Neural cell (in vitro differentiated cells): ENCODE measurements at regions not wholly inside any gene's neighbourhood (a gene's known extent, or its start where the extent isn't known, plus 50 kb on each side); places are given as distances from the start of the nearest gene placed in this dataset.

ENCODE experiments used
- H2AFZ ChIP-seq: fragments of 200-600, 300-800 bp; sonication (generic), shearing (Covaris generic); 2 replicates; pipeline ENCODE4 v1.6.0; 2014; ENCODE audit warnings: low read depth, mild to moderate bottlenecking, antibody characterized with exemption, low read length, moderate library complexity
- H3F3A ChIP-seq: fragments of 200-600 bp; shearing (Covaris generic); 2 replicates; pipeline ENCODE4 v1.6.1; 2016; ENCODE audit warnings: mild to moderate bottlenecking, moderate library complexity, mixed read lengths, antibody characterized with exemption, low read length; ENCODE audit not compliant: insufficient read depth, poor library complexity, severe bottlenecking
- H3K27ac ChIP-seq: fragments of 200-600, 300-800 bp; sonication (generic), shearing (Covaris generic); 2 replicates; pipeline ENCODE4 v1.5.1; 2014; ENCODE audit warnings: mild to moderate bottlenecking, low read length, moderate library complexity
- H3K27me3 ChIP-seq: fragments of 300-800, 200-600 bp; sonication (generic), shearing (Covaris generic); 2 replicates; pipeline ENCODE4 v1.6.0; 2014; ENCODE audit warnings: mild to moderate bottlenecking, low read depth, low read length, moderate library complexity; ENCODE audit not compliant: insufficient read depth
- H3K36me3 ChIP-seq: fragments of 300-800, 200-600 bp; sonication (generic), shearing (Covaris generic); 2 replicates; pipeline ENCODE4 v1.5.1; 2014; ENCODE audit warnings: mild to moderate bottlenecking, antibody characterized with exemption, low read length, moderate library complexity; ENCODE audit not compliant: insufficient read depth
- H3K4me2 ChIP-seq: fragments of 300-800, 200-600 bp; sonication (generic), shearing (Covaris generic); 2 replicates; pipeline ENCODE4 v1.6.0; 2014; ENCODE audit warnings: mild to moderate bottlenecking, low read length
- H3K4me3 ChIP-seq: fragments of 300-800, 200-600 bp; sonication (generic), shearing (Covaris generic); 2 replicates; pipeline ENCODE4 v1.5.1; 2014; ENCODE audit warnings: mild to moderate bottlenecking, low read length, moderate library complexity
- H3K79me2 ChIP-seq: fragments of 200-600 bp; shearing (Covaris generic); replicated peaks from 2 replicates; pipeline ENCODE4 v1.6.0; 2014; ENCODE audit warnings: mild to moderate bottlenecking, low read length, moderate library complexity; ENCODE audit not compliant: insufficient read depth
- H3K9ac ChIP-seq: fragments of 300-800, 200-600 bp; sonication (generic), shearing (Covaris generic); 2 replicates; pipeline ENCODE4 v1.6.1; 2016; ENCODE audit warnings: mild to moderate bottlenecking, low read length, mixed read lengths
- H3K9me2 ChIP-seq: fragments of 200-600 bp; shearing (Covaris generic); 2 replicates; pipeline ENCODE4 v1.6.1; 2016; ENCODE audit warnings: mild to moderate bottlenecking, low read length, mixed read lengths; ENCODE audit not compliant: insufficient read depth
- H3K9me3 ChIP-seq: fragments of 200-600, 300-800 bp; sonication (generic), shearing (Covaris generic); 2 replicates; pipeline ENCODE4 v1.6.1; 2016; ENCODE audit warnings: mild to moderate bottlenecking, mixed run types, low read length, moderate library complexity, mixed read lengths
- H4K20me1 ChIP-seq: fragments of 200-600 bp; shearing (Covaris generic); 2 replicates; pipeline ENCODE4 v1.6.1; 2016; ENCODE audit warnings: mild to moderate bottlenecking, mixed run types; ENCODE audit not compliant: insufficient read depth
- EP300 ChIP-seq: fragments of 450-650 bp; conservative IDR thresholded peaks from 2 replicates; pipeline ENCODE4 v1.6.1; 2014; ENCODE audit warnings: antibody characterized with exemption, mild to moderate bottlenecking, moderate library complexity; ENCODE audit not compliant: poor library complexity, severe bottlenecking
- EZH2 ChIP-seq: fragments of 200-600, 300-800 bp; shearing (Covaris generic), sonication (generic); IDR thresholded peaks from 2 replicates; pipeline ENCODE4 v1.6.1; 2014; ENCODE audit warnings: antibody characterized with exemption, low read length, borderline replicate concordance, mild to moderate bottlenecking; ENCODE audit not compliant: insufficient read depth, poor library complexity, severe bottlenecking
- MXI1 ChIP-seq: fragments of 450-650 bp; conservative IDR thresholded peaks from 2 replicates; pipeline ENCODE4 v1.6.1; 2014; ENCODE audit warnings: antibody characterized with exemption, mild to moderate bottlenecking; ENCODE audit not compliant: poor library complexity, severe bottlenecking
- POLR2AphosphoS5 ChIP-seq: IDR thresholded peaks from 2 replicates; pipeline ENCODE4 v1.6.1; 2012
- RAD21 ChIP-seq: fragments of 450-650 bp; conservative IDR thresholded peaks from 2 replicates; pipeline ENCODE4 v1.6.1; 2014; ENCODE audit warnings: antibody characterized with exemption, mild to moderate bottlenecking, moderate library complexity
- SMC3 ChIP-seq: fragments of 450-650 bp; conservative IDR thresholded peaks from 2 replicates; pipeline ENCODE4 v1.6.1; 2014; ENCODE audit warnings: antibody characterized with exemption, mild to moderate bottlenecking, moderate library complexity; ENCODE audit not compliant: poor library complexity
- TAF1 ChIP-seq: IDR thresholded peaks from 2 replicates; pipeline ENCODE4 v1.6.1; 2012; ENCODE audit warnings: low read depth
- TF ChIP-seq, protein P1 (sequence below): fragments of 450-650 bp; IDR thresholded peaks from 2 replicates; pipeline ENCODE4 v1.5.1; 2014; ENCODE audit warnings: antibody characterized with exemption, mild to moderate bottlenecking, moderate library complexity; ENCODE audit not compliant: poor library complexity, severe bottlenecking
- TF ChIP-seq, protein P2 (sequence below): IDR thresholded peaks from 2 replicates; pipeline ENCODE4 v1.6.1; 2012; ENCODE audit warnings: borderline replicate concordance

DNA sequence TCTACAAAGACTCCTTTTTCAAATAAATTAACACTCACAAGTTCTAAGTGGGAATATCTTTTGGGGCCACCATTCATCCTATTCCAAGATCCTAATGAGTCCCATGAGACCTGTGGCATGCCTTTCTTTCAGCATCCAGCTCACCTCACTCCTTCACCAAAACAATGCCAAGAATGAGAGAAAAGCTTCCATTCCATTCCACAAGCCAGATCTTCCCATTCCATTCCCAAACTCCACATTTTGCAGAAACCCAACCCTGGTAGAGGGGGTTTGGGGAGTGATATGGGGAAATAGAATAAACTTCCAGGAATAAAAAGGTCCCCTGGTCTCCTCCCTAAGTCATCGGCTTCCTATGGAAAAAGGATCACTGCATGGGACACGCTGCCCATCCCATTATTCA is 392.2 kb downstream of the NPIPA8 start:
- no peaks in the 10 kb centered on the region for H3K9me2 ChIP-seq
- H3K79me2 ChIP-seq = no peaks in the 10 kb centered on the region
- no peaks in the 10 kb centered on the region for H3K9me3 ChIP-seq
- H2AFZ ChIP-seq = no peak overlapping the region
- no peak overlapping the region for H3K27ac ChIP-seq
- no peaks in the 10 kb centered on the region for H4K20me1 ChIP-seq
- H3K36me3 ChIP-seq = no peaks in the 10 kb centered on the region
- no peak overlapping the region for H3K9ac ChIP-seq
- no peaks in the 10 kb centered on the region for H3F3A ChIP-seq
- no peak overlapping the region for H3K4me3 ChIP-seq
- TF ChIP-seq SMC3 (no peak), POLR2AphosphoS5 (no peak), MXI1 (no peak), RAD21 (no peak)
- no peak overlapping the region for H3K4me2 ChIP-seq
- no peaks in the 10 kb centered on the region for H3K27me3 ChIP-seq

DNA sequence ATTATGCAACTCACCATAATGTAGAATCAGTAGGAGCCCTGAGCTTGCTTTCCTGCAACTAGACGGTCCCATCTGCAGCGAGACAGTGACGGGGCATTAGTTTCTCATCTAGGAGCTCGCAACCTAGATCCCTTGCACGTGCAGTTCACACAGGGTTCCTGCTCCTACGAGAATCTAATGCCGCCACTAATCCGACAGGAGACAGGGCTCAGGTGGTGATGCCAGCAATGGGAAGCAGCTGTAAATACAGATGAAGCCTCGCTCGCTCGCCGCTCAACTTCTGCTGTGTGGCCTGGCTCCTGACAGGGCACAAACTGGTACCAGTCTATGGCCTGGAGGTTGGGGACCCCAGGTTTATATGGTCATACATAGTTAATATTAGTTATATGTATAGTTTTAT is 394.5 kb downstream of the NPIPA8 start:
- no peaks in the 10 kb centered on the region for H3K9me2 ChIP-seq
- H3K4me3 ChIP-seq = no peak overlapping the region
- no peak overlapping the region for H3K4me2 ChIP-seq
- no peaks in the 10 kb centered on the region for H3K36me3 ChIP-seq
- H3F3A ChIP-seq = no peaks in the 10 kb centered on the region
- no peak overlapping the region for H2AFZ ChIP-seq
- no peak overlapping the region for H3K27ac ChIP-seq
- TF ChIP-seq EP300 = no peak
- no peak for TF ChIP-seq EZH2
- TF ChIP-seq RAD21 = no peak
- TF ChIP-seq MXI1 = no peak
- no peak for TF ChIP-seq SMC3
- TF ChIP-seq, protein P1, sequence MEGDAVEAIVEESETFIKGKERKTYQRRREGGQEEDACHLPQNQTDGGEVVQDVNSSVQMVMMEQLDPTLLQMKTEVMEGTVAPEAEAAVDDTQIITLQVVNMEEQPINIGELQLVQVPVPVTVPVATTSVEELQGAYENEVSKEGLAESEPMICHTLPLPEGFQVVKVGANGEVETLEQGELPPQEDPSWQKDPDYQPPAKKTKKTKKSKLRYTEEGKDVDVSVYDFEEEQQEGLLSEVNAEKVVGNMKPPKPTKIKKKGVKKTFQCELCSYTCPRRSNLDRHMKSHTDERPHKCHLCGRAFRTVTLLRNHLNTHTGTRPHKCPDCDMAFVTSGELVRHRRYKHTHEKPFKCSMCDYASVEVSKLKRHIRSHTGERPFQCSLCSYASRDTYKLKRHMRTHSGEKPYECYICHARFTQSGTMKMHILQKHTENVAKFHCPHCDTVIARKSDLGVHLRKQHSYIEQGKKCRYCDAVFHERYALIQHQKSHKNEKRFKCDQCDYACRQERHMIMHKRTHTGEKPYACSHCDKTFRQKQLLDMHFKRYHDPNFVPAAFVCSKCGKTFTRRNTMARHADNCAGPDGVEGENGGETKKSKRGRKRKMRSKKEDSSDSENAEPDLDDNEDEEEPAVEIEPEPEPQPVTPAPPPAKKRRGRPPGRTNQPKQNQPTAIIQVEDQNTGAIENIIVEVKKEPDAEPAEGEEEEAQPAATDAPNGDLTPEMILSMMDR = no peak
- TF ChIP-seq, protein P2, sequence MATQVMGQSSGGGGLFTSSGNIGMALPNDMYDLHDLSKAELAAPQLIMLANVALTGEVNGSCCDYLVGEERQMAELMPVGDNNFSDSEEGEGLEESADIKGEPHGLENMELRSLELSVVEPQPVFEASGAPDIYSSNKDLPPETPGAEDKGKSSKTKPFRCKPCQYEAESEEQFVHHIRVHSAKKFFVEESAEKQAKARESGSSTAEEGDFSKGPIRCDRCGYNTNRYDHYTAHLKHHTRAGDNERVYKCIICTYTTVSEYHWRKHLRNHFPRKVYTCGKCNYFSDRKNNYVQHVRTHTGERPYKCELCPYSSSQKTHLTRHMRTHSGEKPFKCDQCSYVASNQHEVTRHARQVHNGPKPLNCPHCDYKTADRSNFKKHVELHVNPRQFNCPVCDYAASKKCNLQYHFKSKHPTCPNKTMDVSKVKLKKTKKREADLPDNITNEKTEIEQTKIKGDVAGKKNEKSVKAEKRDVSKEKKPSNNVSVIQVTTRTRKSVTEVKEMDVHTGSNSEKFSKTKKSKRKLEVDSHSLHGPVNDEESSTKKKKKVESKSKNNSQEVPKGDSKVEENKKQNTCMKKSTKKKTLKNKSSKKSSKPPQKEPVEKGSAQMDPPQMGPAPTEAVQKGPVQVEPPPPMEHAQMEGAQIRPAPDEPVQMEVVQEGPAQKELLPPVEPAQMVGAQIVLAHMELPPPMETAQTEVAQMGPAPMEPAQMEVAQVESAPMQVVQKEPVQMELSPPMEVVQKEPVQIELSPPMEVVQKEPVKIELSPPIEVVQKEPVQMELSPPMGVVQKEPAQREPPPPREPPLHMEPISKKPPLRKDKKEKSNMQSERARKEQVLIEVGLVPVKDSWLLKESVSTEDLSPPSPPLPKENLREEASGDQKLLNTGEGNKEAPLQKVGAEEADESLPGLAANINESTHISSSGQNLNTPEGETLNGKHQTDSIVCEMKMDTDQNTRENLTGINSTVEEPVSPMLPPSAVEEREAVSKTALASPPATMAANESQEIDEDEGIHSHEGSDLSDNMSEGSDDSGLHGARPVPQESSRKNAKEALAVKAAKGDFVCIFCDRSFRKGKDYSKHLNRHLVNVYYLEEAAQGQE = no peak
- no peak for TF ChIP-seq POLR2AphosphoS5
- no peak for TF ChIP-seq TAF1
- no peaks in the 10 kb centered on the region for H4K20me1 ChIP-seq
- H3K9ac ChIP-seq = no peak overlapping the region
- H3K9me3 ChIP-seq = no peaks in the 10 kb centered on the region
- no peaks in the 10 kb centered on the region for H3K27me3 ChIP-seq
- no peaks in the 10 kb centered on the region for H3K79me2 ChIP-seq
